NCI-H1105 (cell line): ENCODE measurements at regions not wholly inside any gene's neighbourhood (a gene's known extent, or its start where the extent isn't known, plus 50 kb on each side); places are given as distances from the start of the nearest gene placed in this dataset.

Experiments used
- DNase-seq: peaks from one replicate; lab custom pipeline; 2025; lab: John Stamatoyannopoulos, UW

- no peak for DNase-seq
These were observed 135.7 kb downstream of the LRRC70 start for GRCh38 chr5:62714296-62714695.

DNA sequence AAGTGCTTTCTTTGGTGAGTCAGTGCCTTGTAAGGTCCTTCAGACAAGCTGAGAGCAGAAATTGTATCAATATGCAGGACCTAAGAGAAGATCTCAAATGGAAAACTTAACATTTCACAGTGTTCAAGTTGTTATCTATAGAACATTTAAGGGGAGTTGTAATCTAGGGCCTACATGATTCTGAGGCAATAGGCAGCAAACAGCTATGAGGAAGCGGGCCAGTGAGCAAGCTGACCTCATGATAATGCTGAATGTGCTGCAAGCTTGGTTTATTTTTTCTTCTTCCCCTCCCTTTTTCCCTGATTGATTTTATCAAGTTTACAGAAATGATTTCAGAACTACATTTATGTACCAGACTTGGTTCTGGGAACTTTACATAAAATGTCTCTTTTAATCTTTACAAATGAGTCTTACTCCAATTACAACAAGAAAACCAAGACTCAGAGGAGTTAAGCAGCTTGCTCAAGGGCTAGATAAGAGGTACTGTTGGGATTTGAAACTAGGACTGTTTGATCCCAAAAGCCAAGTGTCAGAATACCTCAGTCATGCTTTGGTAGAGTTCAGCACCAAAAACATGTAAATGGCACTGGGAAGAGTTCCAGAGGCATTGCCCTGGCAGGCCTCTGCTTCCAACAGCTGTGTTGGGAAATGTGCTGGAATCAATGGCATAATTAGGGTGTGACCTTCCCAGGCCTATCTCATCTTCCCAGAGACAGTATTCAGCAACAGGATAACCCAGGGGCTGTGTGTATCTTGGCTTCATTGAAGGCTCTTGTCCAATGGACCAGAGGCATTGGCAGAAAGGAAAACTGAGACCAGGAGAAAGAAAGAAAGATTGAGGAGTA, 130.1 kb downstream of the LRRC70 start:
- DNase-seq, result no peak

DNA sequence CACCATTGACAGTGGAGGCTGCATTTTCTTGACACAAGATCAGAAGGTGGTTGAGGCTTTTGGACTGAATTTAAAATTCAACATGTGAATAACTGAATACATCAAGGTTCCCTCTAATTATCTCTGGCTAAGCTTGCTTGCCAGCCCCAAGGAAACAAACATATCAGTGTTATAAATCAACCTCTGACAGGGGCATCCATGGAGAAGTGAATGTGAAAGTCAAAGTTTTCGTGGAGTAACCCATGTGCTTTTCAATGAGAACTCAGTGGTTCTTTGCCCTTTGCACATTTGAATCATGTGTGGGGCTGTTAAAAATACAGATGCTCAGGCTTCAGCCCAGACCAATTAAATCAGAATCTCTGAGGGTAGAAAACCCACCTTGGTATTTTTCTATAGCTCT, 128.9 kb downstream of the LRRC70 start:
- DNase-seq, result no peak

- no peak for DNase-seq
These were observed 128.5 kb downstream of the LRRC70 start for GRCh38 chr5:62707131-62707530.

- no peak for DNase-seq
These were observed 126.4 kb downstream of the LRRC70 start for GRCh38 chr5:62705022-62705421.

- DNase-seq, result no peak
These were observed 123.5 kb downstream of the LRRC70 start for GRCh38 chr5:62702126-62702525.

GRCh38 chr5:62701036-62701435, 122.4 kb downstream of the LRRC70 start:
- DNase-seq, result no peak

DNA sequence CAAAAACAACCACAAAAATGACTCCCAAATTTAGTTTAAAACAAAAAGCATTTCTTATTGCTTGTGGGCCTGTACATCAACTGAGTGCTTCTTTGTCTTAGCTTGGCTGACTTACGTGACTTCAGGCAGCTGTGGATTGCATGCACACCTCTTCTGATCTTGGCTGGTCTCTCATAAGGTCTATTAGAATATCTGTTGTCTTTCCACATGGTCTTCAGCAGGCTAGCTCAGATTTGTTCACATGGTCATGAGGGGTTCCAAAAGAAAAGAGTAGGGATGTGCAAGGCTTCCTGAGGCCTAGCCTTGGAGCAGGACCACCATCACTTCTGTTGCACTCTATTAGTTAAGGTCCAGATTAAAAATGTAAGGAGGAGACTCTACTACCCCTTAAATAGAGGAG, 120.1 kb downstream of the LRRC70 start:
- DNase-seq, result no peak

- no peak for DNase-seq
These were observed 116.7 kb downstream of the LRRC70 start for GRCh38 chr5:62695274-62695673.

DNA sequence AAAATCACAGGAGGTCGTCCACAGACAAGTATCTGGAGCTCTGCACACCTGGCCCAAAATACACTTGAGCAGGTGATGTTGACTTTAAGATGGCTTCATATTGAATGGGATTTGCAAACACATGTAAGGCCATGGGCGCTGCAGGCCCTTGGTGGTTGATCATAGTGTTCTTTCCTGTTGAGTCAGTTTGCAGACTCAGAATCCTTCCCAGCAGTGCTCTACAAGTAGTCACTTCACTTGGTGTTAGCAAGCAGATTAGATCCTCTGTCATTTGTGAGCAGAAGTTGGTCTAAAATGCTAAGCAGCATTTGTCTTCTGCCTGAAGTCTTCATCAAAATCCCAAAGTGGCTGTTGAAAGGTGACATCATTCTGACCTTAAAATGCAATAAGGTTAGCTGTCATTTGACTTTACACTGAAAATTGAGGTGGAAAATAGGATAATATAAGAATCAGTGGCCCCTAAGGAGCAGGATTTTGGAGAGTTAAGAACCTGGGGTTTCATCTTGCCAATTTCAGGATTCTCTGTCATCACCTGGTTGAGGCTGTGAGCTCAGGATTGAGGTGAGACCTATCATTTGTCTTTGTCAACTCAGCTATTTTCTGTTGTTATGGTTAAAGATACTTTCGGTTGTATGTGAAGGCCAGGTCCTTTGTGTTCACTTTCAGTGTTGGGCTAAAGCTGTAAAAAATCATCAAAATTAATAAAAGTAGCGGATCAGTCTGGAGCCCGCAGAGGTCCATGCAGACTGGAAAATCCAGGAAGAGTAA, 114.5 kb downstream of the LRRC70 start:
- no peak for DNase-seq

- no peak for DNase-seq
These were observed 113.3 kb downstream of the LRRC70 start for GRCh38 chr5:62691946-62692345.

DNA sequence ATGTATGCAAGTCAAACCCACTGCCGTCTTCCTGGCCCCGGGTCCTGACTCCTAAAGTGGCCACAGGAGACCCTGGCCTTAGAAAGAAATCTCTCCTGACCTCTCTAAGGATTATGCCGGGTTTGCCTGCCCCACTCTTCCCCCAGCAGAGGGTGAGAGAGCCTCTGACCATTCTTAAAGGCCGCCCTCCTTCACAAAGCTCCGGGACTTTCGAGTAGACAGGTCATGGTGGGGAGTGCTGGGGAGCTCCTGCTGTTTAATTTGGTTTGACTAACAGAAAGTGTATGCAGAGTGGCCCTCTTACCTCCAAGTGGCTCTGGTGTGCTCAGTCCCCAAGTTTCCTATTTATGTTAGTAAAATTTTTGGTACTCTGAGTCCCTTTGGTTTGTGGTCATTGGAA, 111.8 kb downstream of the LRRC70 start:
- no peak for DNase-seq

- no peak for DNase-seq
These were observed 111.2 kb downstream of the LRRC70 start for GRCh38 chr5:62689599-62690368.

GRCh38 chr5:62686692-62687091, 108.1 kb downstream of the LRRC70 start:
- DNase-seq, result no peak

- DNase-seq, result no peak
These were observed 106.6 kb downstream of the LRRC70 start for GRCh38 chr5:62685221-62685620.

- no peak for DNase-seq
These were observed 105.7 kb downstream of the LRRC70 start for GRCh38 chr5:62684310-62684709.

DNA sequence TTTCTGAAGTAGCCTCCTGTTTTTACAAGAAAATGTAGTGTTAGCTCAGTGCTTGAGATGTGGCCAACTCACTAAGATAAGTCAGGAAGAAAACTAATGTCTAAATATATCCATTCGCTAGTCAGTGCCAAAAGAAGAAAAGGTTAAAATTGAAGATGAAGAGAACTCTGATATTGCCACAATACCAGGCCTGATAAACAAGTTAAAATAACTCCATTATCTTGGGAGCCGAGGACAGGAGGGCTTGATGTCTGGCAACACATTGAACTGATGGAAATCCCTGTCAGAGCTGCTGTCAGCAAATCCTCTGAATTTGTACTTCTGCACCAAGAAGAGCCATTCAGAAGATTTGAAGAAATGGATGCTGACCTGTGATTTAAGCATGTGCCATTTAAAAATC, 103.4 kb downstream of the LRRC70 start:
- DNase-seq, result no peak

GRCh38 chr5:62681117-62681850, 102.7 kb downstream of the LRRC70 start:
- no peak for DNase-seq

DNA sequence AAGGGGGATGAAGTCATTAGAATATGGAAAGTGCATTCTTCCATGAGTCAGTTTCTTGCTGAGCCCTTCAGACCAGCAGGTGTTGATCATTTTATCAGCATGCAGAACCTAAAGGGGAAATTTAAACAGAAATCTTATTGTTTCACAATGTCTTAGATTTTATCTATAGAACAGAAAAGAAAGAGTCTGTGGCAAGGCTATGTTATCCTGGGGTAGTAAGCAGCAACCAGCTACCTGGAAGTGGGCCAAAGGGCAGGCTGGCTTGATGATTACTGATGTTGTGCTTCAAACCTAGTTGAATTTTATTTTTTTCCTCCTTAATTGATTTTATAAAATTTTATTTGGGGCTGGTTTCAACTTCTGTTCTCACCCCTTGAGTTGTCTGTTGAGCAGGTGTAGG, 101.5 kb downstream of the LRRC70 start:
- DNase-seq, result no peak
